PC-3 (cell line): ENCODE measurements at regions not wholly inside any gene's neighbourhood (a gene's known extent, or its start where the extent isn't known, plus 50 kb on each side); places are given as distances from the start of the nearest gene placed in this dataset.

Source experiments
- CTCF ChIP-seq: fragments of 300-600 bp; sonication (generic); conservative IDR thresholded peaks from 2 replicates; pipeline ENCODE4 v1.5.1; 2017; ENCODE audit warnings: antibody characterized with exemption, low read depth, mild to moderate bottlenecking, low read length
- EZH2 ChIP-seq: fragments of 300-600 bp; sonication (generic); IDR thresholded peaks from one replicate; pipeline ENCODE4 v1.6.1; 2017; ENCODE audit warnings: antibody characterized with exemption, mild to moderate bottlenecking, low read length; ENCODE audit not compliant: unreplicated experiment
- EZH2phosphoT487 ChIP-seq: fragments of 300-600 bp; sonication (generic); IDR thresholded peaks from 2 replicates; pipeline ENCODE4 v1.6.1; 2018; ENCODE audit warnings: mild to moderate bottlenecking, antibody characterized with exemption, low read length, borderline replicate concordance

- no peak for TF ChIP-seq CTCF
- TF ChIP-seq EZH2: no peak
- TF ChIP-seq EZH2phosphoT487: no peak
Observed at GRCh38 chr18:22710673-22711191, 222.4 kb upstream of the RBBP8 start.
